CD8-positive, alpha-beta memory T cell (primary cell): ENCODE measurements at regions not wholly inside any gene's neighbourhood (a gene's known extent, or its start where the extent isn't known, plus 50 kb on each side); places are given as distances from the start of the nearest gene placed in this dataset.

Experiments
- CTCF ChIA-PET: fragments of 350-600 bp; sonication (Branson Sonifier 250); formaldehyde crosslinking; loops from one replicate; lab custom pipeline; 2021; ENCODE audit warnings: antibody characterized with exemption; lab: Charles Lee
- POLR2A ChIA-PET: fragments of 350-600 bp; sonication (Branson Sonifier 250); formaldehyde crosslinking; loops from one replicate; lab custom pipeline; 2021; ENCODE audit warnings: antibody characterized with exemption; lab: Charles Lee
- DNase-seq, 5 donors: peaks; one replicate each; pipeline versions ENCODE4 v3.0.0 to v3.0.0-alpha.2; 2020 to 2022; ENCODE audit warnings: mixed read lengths in 1 of 5
- H3K27ac ChIP-seq: one replicate; pipeline ENCODE4 v1.7.0; 2013; ENCODE audit warnings: low read depth, mild to moderate bottlenecking, low read length, moderate library complexity
- H3K27me3 ChIP-seq: 2 replicates; pipeline ENCODE4 v1.7.0; 2013; ENCODE audit warnings: low read length, mild to moderate bottlenecking; ENCODE audit not compliant: insufficient read depth, poor library complexity, severe bottlenecking
- H3K36me3 ChIP-seq: 2 replicates; pipeline ENCODE4 v1.7.0; 2013; ENCODE audit warnings: mild to moderate bottlenecking, low read length, moderate library complexity; ENCODE audit not compliant: insufficient read depth
- H3K4me1 ChIP-seq: 2 replicates; pipeline ENCODE4 v1.7.0; 2013; ENCODE audit warnings: mild to moderate bottlenecking, low read length, moderate library complexity; ENCODE audit not compliant: insufficient read depth
- H3K4me3 ChIP-seq: 2 replicates; pipeline ENCODE4 v1.7.0; 2013; ENCODE audit warnings: mild to moderate bottlenecking, low read length
- H3K9me3 ChIP-seq: 2 replicates; pipeline ENCODE4 v1.7.0; 2013; ENCODE audit warnings: mild to moderate bottlenecking, low read length
- H3K27ac Mint-ChIP-seq, 8 donors: one replicate each; pipeline ENCODE4 v1.8.0; 2020 to 2021; ENCODE audit warnings: mixed read lengths in 8 of 8, mild to moderate bottlenecking in 6 of 8, inconsistent platforms in 3 of 8, moderate library complexity in 3 of 8
- H3K27me3 Mint-ChIP-seq, 2 donors: one replicate each; pipeline ENCODE4 v1.8.0; 2020 to 2021; ENCODE audit warnings: mixed read lengths in 2 of 2, mild to moderate bottlenecking in 1 of 2, moderate library complexity in 1 of 2
- H3K36me3 Mint-ChIP-seq, 3 donors: one replicate each; pipeline ENCODE4 v1.8.0; 2020 to 2021; ENCODE audit warnings: mixed read lengths in 3 of 3, inconsistent platforms in 1 of 3, mild to moderate bottlenecking in 1 of 3
- H3K4me1 Mint-ChIP-seq, 3 donors: one replicate each; pipeline ENCODE4 v1.8.0; 2020 to 2021; ENCODE audit warnings: mixed read lengths in 3 of 3, inconsistent platforms in 1 of 3, mild to moderate bottlenecking in 1 of 3
- H3K4me3 Mint-ChIP-seq, 7 donors: one replicate each; pipeline ENCODE4 v1.8.0; 2020 to 2021; ENCODE audit warnings: mixed read lengths in 7 of 7, mild to moderate bottlenecking in 6 of 7, moderate library complexity in 4 of 7, inconsistent platforms in 2 of 7
- H3K9me3 Mint-ChIP-seq, 5 donors: one replicate each; pipeline ENCODE4 v1.8.0; 2020 to 2022; ENCODE audit warnings: mixed read lengths in 5 of 5, mild to moderate bottlenecking in 3 of 5, moderate library complexity in 2 of 5, inconsistent platforms in 1 of 5

- Mint-ChIP-seq H3K36me3 (no peaks in the 10 kb centered on the region), H3K4me1 (no peaks in the 10 kb centered on the region), H3K4me3 (no peak overlapping the region), H3K27me3 (peaks cover 0 to 9% of the 10 kb centered on the region in 2 donors), H3K9me3 (no peaks in the 10 kb centered on the region), H3K27ac (no peak overlapping the region)
- no peaks in the 10 kb centered on the region for H3K36me3 ChIP-seq
- H3K4me3 ChIP-seq: no peak overlapping the region
- no peaks in the 10 kb centered on the region for H3K9me3 ChIP-seq
- ChIA-PET POLR2A (no interaction called here), CTCF (no interaction called here)
- no peak overlapping the region for H3K27ac ChIP-seq
- no peaks in the 10 kb centered on the region for H3K4me1 ChIP-seq
- DNase-seq: no peak
- no peaks in the 10 kb centered on the region for H3K27me3 ChIP-seq
Observed at GRCh38 chr7:138407792-138408191, 52.3 kb upstream of the TRIM24 start.
